Fibroblast of skin of left quadriceps (primary cell): ENCODE measurements at regions not wholly inside any gene's neighbourhood (a gene's known extent, or its start where the extent isn't known, plus 50 kb on each side); places are given as distances from the start of the nearest gene placed in this dataset.
A peak's percentile ranks its signal among the peaks of the same experiment; 100 is the strongest.
"Not testable (repeated sequence)": the region's sequence is repeated elsewhere in the genome, so short reads cannot be mapped to it uniquely, and the experiment has no call there.

Experiments
- DNase-seq, 2 experiments: peaks; one replicate each; pipeline ENCODE4 v3.0.0-alpha.2; 2013; ENCODE audit warnings: low read depth in 2 of 2

DNA sequence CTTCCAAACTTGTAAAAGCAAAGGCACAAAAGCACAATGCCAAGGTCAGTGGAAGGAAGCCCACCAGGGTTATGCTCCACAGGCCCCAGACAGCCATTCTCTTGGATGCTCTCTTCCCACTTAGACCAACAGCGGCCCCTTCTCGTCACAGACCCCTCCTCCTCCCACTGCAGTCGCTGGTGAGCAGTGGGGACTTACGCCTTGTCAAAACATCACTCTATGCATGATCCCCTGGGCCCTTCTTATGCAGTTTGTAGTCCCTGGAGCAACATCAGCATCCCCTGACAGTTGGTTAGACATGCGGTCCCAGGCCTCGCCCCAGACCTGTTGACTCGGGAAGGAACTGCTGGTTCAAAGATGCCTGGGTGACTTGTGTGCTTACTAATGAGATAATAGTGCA, 376.0 kb upstream of the KLHL29 start:
- no peak for DNase-seq

GRCh38 chr2:23009545-23010149, 375.3 kb upstream of the KLHL29 start:
- DNase-seq: peak; percentile 55 to 58

GRCh38 chr2:23012499-23012898, 372.5 kb upstream of the KLHL29 start:
- no peak for DNase-seq

DNA sequence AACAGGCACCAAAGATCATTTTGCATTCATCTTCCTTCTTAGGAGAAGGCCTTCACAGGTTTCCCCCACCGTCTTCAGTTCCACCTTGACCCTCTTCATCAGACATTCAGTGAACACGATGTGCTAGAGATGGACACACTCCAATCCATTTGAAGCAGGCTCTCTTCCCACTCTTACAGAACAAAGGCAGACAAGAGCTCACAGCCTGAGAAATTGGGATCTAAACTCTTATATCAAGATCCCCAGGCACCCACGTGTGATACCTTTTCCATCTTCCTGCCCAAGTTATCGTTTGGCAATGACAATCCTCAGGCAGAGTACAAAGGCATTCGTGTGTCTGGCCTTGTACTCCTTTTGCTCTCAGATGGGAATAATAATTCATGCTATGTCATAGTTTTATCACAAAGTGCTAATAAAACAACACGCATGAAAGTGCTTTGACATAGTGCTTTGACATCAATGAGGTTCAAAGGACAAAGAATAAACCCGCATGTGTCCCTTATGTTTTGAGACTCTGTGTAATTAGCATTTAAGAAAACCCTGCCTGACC, 369.3 kb upstream of the KLHL29 start:
- DNase-seq: no peak

GRCh38 chr2:23019476-23019875, 365.5 kb upstream of the KLHL29 start:
- DNase-seq: no peak

GRCh38 chr2:23020659-23021058, 364.3 kb upstream of the KLHL29 start:
- DNase-seq: no peak

GRCh38 chr2:23021311-23022120, 363.5 kb upstream of the KLHL29 start:
- no peak for DNase-seq

- DNase-seq: no peak
Observed at GRCh38 chr2:23023722-23024121, 361.3 kb upstream of the KLHL29 start.

DNA sequence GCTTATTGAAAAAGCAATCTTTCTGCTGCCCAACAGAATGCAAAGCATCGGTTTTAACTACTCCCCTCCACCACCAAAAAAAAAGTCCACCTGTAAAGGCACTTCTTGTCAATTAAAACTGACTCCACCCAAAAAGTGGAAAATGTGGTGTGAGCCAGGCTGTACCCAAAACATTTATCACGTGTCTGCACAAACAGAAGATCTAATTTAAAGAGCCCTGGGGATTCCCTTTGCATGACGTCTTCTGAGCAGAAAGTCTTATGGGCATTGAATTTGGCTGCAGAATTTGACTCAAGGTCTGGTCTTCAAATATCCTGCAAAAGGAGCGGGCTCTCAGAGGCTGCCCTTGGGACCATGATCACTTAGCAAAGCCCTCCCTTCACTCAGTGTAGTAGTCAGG, 358.3 kb upstream of the KLHL29 start:
- no peak for DNase-seq

- no peak for DNase-seq
Observed at GRCh38 chr2:23027396-23027795, 357.6 kb upstream of the KLHL29 start.

DNA sequence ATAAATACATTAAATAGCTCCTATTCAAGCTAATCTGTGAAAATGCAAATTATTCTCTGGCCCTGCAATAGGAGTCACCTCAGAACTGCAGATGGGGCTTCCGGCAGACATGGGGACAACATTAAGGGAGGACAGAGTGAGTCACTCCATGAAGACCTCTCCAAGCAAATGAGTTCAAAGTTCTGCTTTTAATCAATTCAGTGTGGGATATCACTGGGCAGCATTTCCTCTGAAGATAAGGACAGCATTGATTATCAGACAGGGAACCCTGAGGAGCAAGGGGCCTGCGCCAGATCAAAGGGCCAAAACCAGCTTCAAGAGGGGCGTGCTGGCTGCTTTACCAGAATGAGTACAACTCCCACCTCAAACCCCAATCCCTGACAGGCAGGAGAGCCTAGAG, 356.9 kb upstream of the KLHL29 start:
- no peak for DNase-seq

DNA sequence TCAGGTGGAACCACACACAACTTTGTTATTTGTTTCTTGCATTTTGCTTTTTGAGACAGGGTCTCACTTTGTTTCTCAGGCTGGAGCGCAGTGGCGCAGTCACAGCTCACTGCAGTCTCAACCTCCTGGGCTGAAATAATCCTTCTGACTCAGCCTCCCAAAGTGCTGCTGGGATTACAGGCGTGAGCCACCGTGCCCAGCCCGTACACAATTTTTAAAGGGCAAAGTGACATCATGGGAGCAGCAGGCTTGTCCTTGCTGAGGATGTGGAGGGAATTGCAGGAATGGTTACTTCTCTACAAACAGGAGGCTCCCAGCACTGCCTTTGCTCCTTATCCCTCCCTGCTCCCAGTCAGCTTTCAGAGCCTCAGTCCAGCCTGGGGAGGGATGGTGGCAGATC, 355.9 kb upstream of the KLHL29 start:
- DNase-seq: no peak

GRCh38 chr2:23029951-23030350, 355.0 kb upstream of the KLHL29 start:
- DNase-seq: no peak

DNA sequence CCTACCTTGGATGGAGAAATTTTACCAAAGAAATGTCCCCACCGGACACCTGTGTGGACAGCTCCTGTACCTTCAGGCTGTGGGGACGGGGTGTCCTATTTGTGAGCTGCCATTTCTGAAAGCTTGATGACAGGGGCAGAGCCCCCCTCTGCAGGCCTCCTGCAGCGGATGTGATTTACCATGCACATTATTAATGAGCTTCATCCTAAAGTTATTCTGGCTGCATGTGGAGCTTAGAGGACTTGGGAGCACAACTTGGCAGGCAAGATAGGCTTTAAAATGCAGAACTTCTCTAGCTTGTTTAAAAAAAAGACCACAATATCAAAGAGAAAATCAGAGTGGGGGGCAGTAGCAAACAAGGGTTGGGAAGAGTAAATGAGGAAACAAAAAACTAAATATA, 350.0 kb upstream of the KLHL29 start:
- DNase-seq: no peak

DNA sequence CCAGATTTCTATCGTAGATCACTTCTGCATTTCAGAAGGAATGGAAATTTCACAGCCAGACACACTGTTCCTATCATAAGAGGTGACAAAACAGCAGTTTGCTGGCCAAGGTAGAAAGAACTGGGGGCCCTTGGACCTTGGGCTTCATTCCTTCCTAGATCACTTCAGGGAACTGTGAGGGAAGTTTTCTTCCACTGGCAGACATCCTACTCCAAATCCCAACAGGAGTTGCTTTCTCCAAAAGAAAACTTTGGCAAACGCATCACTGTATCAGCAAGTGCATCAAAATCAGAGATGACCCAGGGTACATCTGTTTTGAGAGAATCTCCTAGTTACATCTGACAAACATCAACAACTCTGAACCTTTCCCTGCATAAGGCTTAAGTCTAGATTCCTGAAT, 348.4 kb upstream of the KLHL29 start:
- DNase-seq: no peak

DNA sequence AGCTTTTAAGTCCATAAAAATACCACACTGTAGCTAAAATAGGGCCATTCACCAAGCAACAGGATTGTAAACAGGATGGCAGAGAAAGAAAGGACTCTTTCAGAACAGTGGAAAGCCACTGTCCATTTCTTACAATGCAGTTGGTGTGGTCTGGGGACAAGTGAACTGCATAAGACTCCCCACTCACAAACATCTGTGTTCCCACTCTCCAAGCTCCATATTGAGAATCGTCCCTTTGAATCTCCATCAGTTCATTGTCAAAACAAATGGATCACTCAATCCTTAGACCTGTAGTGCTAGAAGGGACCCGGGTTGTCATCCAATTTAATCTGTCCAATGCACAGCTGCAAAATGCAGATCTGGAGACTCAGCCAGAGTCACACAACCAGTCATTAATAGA, 347.4 kb upstream of the KLHL29 start:
- no peak for DNase-seq

DNA sequence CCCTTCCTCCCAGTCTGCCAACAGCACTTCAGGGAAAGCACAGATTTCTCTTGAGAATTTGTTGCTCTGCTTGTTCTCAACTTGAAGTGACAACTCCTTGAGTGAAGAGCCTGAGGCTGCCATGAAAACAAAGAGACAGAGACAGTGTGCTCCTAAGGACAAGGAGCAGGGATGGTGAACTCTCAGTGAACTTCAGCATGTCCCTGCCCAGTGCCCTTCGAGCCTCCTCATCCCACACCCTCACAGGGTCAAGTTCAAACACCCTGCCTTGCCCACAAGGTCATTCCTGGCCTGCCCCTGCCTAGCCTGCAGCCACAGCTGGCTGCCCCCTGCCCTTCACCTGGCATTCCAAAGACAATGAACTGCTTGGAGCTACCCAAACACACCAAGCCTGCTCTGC, 343.5 kb upstream of the KLHL29 start:
- DNase-seq: no peak

DNA sequence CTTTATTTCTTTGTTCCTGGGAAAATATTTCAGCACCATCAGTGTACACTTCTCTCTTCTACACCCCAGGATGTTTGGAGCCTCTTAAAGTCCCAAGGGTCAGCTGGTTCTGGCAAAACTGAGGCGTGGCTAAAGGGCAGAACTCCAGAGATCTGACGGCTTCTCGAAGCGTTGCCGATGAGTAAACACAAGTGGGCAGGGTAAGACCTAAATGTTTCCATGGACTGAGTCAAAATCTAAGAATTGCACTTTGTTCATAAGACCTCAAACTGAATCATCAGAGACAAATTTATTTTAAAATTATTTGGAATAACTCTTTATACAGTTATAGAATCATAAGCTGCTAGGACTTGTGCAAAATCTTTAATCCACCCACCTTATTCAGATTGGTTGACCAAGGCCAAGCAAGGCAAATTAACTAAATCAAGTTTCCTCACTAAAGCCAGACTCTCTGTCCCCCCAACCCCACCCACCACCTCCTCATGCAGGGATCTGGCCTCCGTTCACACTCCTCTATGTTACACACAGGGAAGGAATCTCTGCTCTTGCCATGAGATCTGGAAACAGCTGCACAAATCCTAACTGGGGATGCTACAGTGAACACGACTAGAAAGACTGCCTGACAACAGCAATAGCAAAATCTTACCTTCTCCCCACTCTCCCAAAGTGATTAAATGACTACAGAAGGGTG, 342.6 kb upstream of the KLHL29 start:
- DNase-seq: peak; percentile 6 to 15

GRCh38 chr2:23050388-23050787, 334.6 kb upstream of the KLHL29 start:
- DNase-seq: no peak

DNA sequence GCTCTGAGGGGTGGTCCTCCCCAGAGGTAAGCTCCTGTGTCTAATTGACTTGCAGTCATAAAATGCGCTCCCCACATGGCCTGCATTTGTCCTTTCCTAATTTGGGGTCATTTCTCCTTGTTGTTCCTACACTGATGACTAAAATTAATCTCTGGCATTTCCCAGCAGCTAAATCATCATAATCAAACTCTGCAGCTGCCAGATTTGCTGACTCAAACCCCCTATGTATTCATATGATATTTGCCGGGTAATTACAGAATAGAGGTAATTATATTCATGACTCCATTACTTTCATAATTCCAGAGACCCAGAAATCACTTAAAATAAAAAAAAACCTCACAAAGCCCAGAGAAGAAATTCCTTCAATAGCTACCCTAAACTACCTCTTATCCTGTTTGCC, 331.4 kb upstream of the KLHL29 start:
- DNase-seq: no peak

- DNase-seq: no peak
Observed at GRCh38 chr2:23055251-23055650, 329.7 kb upstream of the KLHL29 start.

GRCh38 chr2:23056846-23057245, 328.1 kb upstream of the KLHL29 start:
- not testable (repeated sequence) for DNase-seq

- no peak for DNase-seq
Observed at GRCh38 chr2:23058435-23058834, 326.5 kb upstream of the KLHL29 start.
